ENCODE measurements at regions not wholly inside any gene's neighbourhood (a gene's known extent, or its start where the extent isn't known, plus 50 kb on each side); places are given as distances from the start of the nearest gene placed in this dataset.

GRCh38 chr18:68533641-68534040 lies 181.3 kb downstream of the TMX3 start:
- TF ChIP-seq EZH2phosphoT487 (IDR thresholded peaks at IDR 0.05; ENCODE audit: low read depth): no peak
- TF ChIP-seq CTCF (IDR thresholded peaks at IDR 0.05; ENCODE audit: low read depth, low read length): no peak

DNA sequence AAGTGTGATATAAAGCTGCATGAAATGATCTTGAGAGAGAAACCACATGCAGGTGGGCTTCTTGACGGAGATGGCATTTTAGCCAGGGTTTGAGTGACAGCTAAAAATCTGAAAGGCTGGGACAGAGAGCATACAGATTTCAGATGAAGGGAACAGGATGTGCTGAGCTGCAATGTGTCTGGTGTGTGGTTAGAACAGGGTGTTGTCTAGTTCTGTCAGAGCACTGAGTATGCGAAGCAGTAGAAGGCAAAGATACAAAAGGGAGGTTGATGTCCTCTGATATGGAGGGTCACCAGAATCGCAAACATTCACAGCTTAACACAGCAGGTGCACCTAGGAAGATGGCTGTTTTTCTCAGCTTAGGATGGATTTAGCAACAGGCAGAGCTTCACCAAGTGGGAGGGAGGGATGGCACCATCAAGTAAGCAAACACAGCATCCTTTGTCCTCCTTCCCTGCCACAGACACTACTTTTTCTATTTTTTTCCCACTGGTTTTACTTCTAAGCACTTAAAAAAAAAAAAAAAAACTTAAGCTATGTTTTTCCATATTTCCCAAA lies 182.5 kb downstream of the TMX3 start:
- H3K4me2 ChIP-seq (ENCODE audit: low read length): no peak overlapping the region
- no peak overlapping the region for H3K9ac ChIP-seq (ENCODE audit: low read length)
- no peak overlapping the region for H3K27ac ChIP-seq (ENCODE audit: low read length)
- H3K79me2 ChIP-seq (ENCODE audit: low read length): no peaks in the 10 kb centered on the region
- no peaks in the 10 kb centered on the region for H3K9me3 ChIP-seq (ENCODE audit: insufficient read depth, low read length)
- no peaks in the 10 kb centered on the region for H3K27me3 ChIP-seq (ENCODE audit: low read depth, low read length)
- H4K20me1 ChIP-seq (ENCODE audit: insufficient read depth, low read length): no peaks in the 10 kb centered on the region
- H3K4me3 ChIP-seq (ENCODE audit: low read length): no peak overlapping the region
- no peaks in the 10 kb centered on the region for H3K4me1 ChIP-seq (ENCODE audit: low read length)
- H2AFZ ChIP-seq (ENCODE audit: low read depth, low read length): no peak overlapping the region
- no peak for TF ChIP-seq EZH2phosphoT487 (IDR thresholded peaks at IDR 0.05; ENCODE audit: low read depth)
- no peak for TF ChIP-seq CTCF (IDR thresholded peaks at IDR 0.05; ENCODE audit: low read depth, low read length)
- H3K36me3 ChIP-seq (replicated peaks; ENCODE audit: low read depth, low read length): no peaks in the 10 kb centered on the region

More at GRCh38 chr18:68533641-68534040, 181.3 kb downstream of the TMX3 start:
- H2AFZ ChIP-seq (ENCODE audit: low read depth, low read length): no peak overlapping the region
- H3K36me3 ChIP-seq (replicated peaks; ENCODE audit: low read depth, low read length): no peaks in the 10 kb centered on the region
- H3K27ac ChIP-seq (ENCODE audit: low read length): no peak overlapping the region
- no peaks in the 10 kb centered on the region for H3K9me3 ChIP-seq (ENCODE audit: insufficient read depth, low read length)
- no peaks in the 10 kb centered on the region for H3K79me2 ChIP-seq (ENCODE audit: low read length)
- H3K4me2 ChIP-seq (ENCODE audit: low read length): no peak overlapping the region
- no peaks in the 10 kb centered on the region for H4K20me1 ChIP-seq (ENCODE audit: insufficient read depth, low read length)
- no peak overlapping the region for H3K4me3 ChIP-seq (ENCODE audit: low read length)
- no peaks in the 10 kb centered on the region for H3K4me1 ChIP-seq (ENCODE audit: low read length)
- H3K27me3 ChIP-seq (ENCODE audit: low read depth, low read length): no peaks in the 10 kb centered on the region
- no peak overlapping the region for H3K9ac ChIP-seq (ENCODE audit: low read length)

- Histone ChIP-seq H2AFZ (ENCODE audit: low read depth, low read length) (no peak overlapping the region), H3K4me1 (ENCODE audit: low read length) (no peaks in the 10 kb centered on the region), H3K4me3 (ENCODE audit: low read length) (no peak overlapping the region), H3K9ac (ENCODE audit: low read length) (no peak overlapping the region), H3K27ac (ENCODE audit: low read length) (no peak overlapping the region), H3K9me3 (ENCODE audit: insufficient read depth, low read length) (no peaks in the 10 kb centered on the region), H4K20me1 (ENCODE audit: insufficient read depth, low read length) (no peaks in the 10 kb centered on the region), H3K27me3 (ENCODE audit: low read depth, low read length) (no peaks in the 10 kb centered on the region), H3K36me3 (replicated peaks; ENCODE audit: low read depth, low read length) (no peaks in the 10 kb centered on the region), H3K79me2 (ENCODE audit: low read length) (no peaks in the 10 kb centered on the region), H3K4me2 (ENCODE audit: low read length) (no peak overlapping the region)
- TF ChIP-seq EZH2phosphoT487 (IDR thresholded peaks at IDR 0.05; ENCODE audit: low read depth) (no peak), CTCF (IDR thresholded peaks at IDR 0.05; ENCODE audit: low read depth, low read length) (no peak)
Measured at GRCh38 chr18:68525091-68525490, 189.8 kb downstream of the TMX3 start.

GRCh38 chr18:68520406-68521075 lies 194.4 kb downstream of the TMX3 start:
- no peaks in the 10 kb centered on the region for H3K36me3 ChIP-seq (replicated peaks; ENCODE audit: low read depth, low read length)
- H3K4me2 ChIP-seq (ENCODE audit: low read length): no peak overlapping the region
- TF ChIP-seq EZH2phosphoT487 (IDR thresholded peaks at IDR 0.05; ENCODE audit: low read depth) (no peak), CTCF (IDR thresholded peaks at IDR 0.05; ENCODE audit: low read depth, low read length) (no peak)
- H3K9ac ChIP-seq (ENCODE audit: low read length): no peak overlapping the region
- H2AFZ ChIP-seq (ENCODE audit: low read depth, low read length): no peak overlapping the region
- H3K9me3 ChIP-seq (ENCODE audit: insufficient read depth, low read length): no peaks in the 10 kb centered on the region
- H3K27ac ChIP-seq (ENCODE audit: low read length): no peak overlapping the region
- no peaks in the 10 kb centered on the region for H3K79me2 ChIP-seq (ENCODE audit: low read length)
- no peaks in the 10 kb centered on the region for H4K20me1 ChIP-seq (ENCODE audit: insufficient read depth, low read length)
- H3K27me3 ChIP-seq (ENCODE audit: low read depth, low read length): no peaks in the 10 kb centered on the region
- no peaks in the 10 kb centered on the region for H3K4me1 ChIP-seq (ENCODE audit: low read length)
- no peak overlapping the region for H3K4me3 ChIP-seq (ENCODE audit: low read length)

All from OCI-LY3 (cell line).